ENCODE measurements at regions not wholly inside any gene's neighbourhood (a gene's known extent, or its start where the extent isn't known, plus 50 kb on each side); places are given as distances from the start of the nearest gene placed in this dataset.
"Not testable (repeated sequence)": the region's sequence is repeated elsewhere in the genome, so short reads cannot be mapped to it uniquely, and the experiment has no call there.

- no peak for DNase-seq (ENCODE audit: low read depth in 2 of 2)
These were observed 255.3 kb downstream of the VAPA start for GRCh38 chr18:10169064-10169562.

- no peak for DNase-seq (ENCODE audit: low read depth in 2 of 2)
These were observed 256.0 kb downstream of the VAPA start for GRCh38 chr18:10169814-10170213.

- DNase-seq (ENCODE audit: low read depth in 2 of 2): no peak
These were observed 256.6 kb downstream of the VAPA start for GRCh38 chr18:10170375-10170774.

GRCh38 chr18:10175333-10175732 is 261.5 kb downstream of the VAPA start:
- not testable (repeated sequence) for DNase-seq (ENCODE audit: low read depth in 2 of 2)

GRCh38 chr18:10179326-10179725 is 265.5 kb downstream of the VAPA start:
- DNase-seq (ENCODE audit: low read depth in 2 of 2): not testable (repeated sequence)

GRCh38 chr18:10182009-10182624 is 268.3 kb downstream of the VAPA start:
- DNase-seq (ENCODE audit: low read depth in 2 of 2): no peak

- no peak for DNase-seq (ENCODE audit: low read depth in 2 of 2)
These were observed 269.7 kb upstream of the APCDD1 start for GRCh38 chr18:10184776-10185175.

GRCh38 chr18:10188971-10189810 is 265.2 kb upstream of the APCDD1 start:
- no peak for DNase-seq (ENCODE audit: low read depth in 2 of 2)

GRCh38 chr18:10190564-10190963 is 263.9 kb upstream of the APCDD1 start:
- DNase-seq (ENCODE audit: low read depth in 2 of 2): no peak

GRCh38 chr18:10193444-10193843 is 261.0 kb upstream of the APCDD1 start:
- DNase-seq (ENCODE audit: low read depth in 2 of 2): no peak

- no peak for DNase-seq (ENCODE audit: low read depth in 2 of 2)
These were observed 259.8 kb upstream of the APCDD1 start for GRCh38 chr18:10194592-10194991.

GRCh38 chr18:10195529-10195928 is 258.9 kb upstream of the APCDD1 start:
- DNase-seq (ENCODE audit: low read depth in 2 of 2): no peak

- DNase-seq (ENCODE audit: low read depth in 2 of 2): no peak
These were observed 257.3 kb upstream of the APCDD1 start for GRCh38 chr18:10197097-10197496.

- no peak for DNase-seq (ENCODE audit: low read depth in 2 of 2)
These were observed 253.2 kb upstream of the APCDD1 start for GRCh38 chr18:10201226-10201625.

- DNase-seq (ENCODE audit: low read depth in 2 of 2): no peak
These were observed 252.8 kb upstream of the APCDD1 start for GRCh38 chr18:10201659-10202058.

GRCh38 chr18:10202845-10203321 is 251.6 kb upstream of the APCDD1 start:
- no peak for DNase-seq (ENCODE audit: low read depth in 2 of 2)

GRCh38 chr18:10205151-10205550 is 249.3 kb upstream of the APCDD1 start:
- no peak for DNase-seq (ENCODE audit: low read depth in 2 of 2)

- no peak for DNase-seq (ENCODE audit: low read depth in 2 of 2)
These were observed 246.6 kb upstream of the APCDD1 start for GRCh38 chr18:10207682-10208345.

- no peak for DNase-seq (ENCODE audit: low read depth in 2 of 2)
These were observed 245.1 kb upstream of the APCDD1 start for GRCh38 chr18:10209302-10209701.

GRCh38 chr18:10210057-10210633 is 244.3 kb upstream of the APCDD1 start:
- no peak for DNase-seq (ENCODE audit: low read depth in 2 of 2)

GRCh38 chr18:10213526-10213925 is 240.9 kb upstream of the APCDD1 start:
- DNase-seq (ENCODE audit: low read depth in 2 of 2): no peak

- DNase-seq (ENCODE audit: low read depth in 2 of 2): no peak
These were observed 239.0 kb upstream of the APCDD1 start for GRCh38 chr18:10215446-10215845.
